Naive thymus-derived CD8-positive, alpha-beta T cell (primary cell): ENCODE measurements at regions not wholly inside any gene's neighbourhood (a gene's known extent, or its start where the extent isn't known, plus 50 kb on each side); places are given as distances from the start of the nearest gene placed in this dataset.

Experiments used
- ATAC-seq, 2 donors: fragments of 150-1000 bp; cut with Tn5 transposase in 1 of 2; sonication (Bioruptor Pico), chemical (Tn5 transposase) in 1 of 2; 1 replicate in 1 of 2; 2 replicates in 1 of 2; pipeline ENCODE4 v1.10.0; 2021; ENCODE audit warnings: mild to moderate bottlenecking in 2 of 2, moderate library complexity in 2 of 2
- POLR2A ChIA-PET: fragments of 350-600 bp; sonication (Branson Sonifier 250); formaldehyde crosslinking; loops from one replicate; lab custom pipeline; 2021; ENCODE audit warnings: antibody characterized with exemption; lab: Charles Lee
- DNase-seq, 10 donors: peaks; one replicate each; pipeline versions ENCODE4 v3.0.0 to v3.0.0-alpha.2; 2020 to 2022
- H3K27ac Mint-ChIP-seq, 10 donors: one replicate each; pipeline ENCODE4 v1.8.0; 2020 to 2022; ENCODE audit warnings: mild to moderate bottlenecking in 10 of 10, mixed read lengths in 10 of 10, moderate library complexity in 4 of 10, inconsistent platforms in 1 of 10
- H3K27me3 Mint-ChIP-seq, 5 donors: one replicate each; pipeline ENCODE4 v1.8.0; 2021 to 2022; ENCODE audit warnings: mixed read lengths in 5 of 5
- H3K36me3 Mint-ChIP-seq, 3 donors: one replicate each; pipeline ENCODE4 v1.8.0; 2020 to 2022; ENCODE audit warnings: mixed read lengths in 3 of 3, mild to moderate bottlenecking in 2 of 3, inconsistent platforms in 1 of 3
- H3K4me1 Mint-ChIP-seq, 4 donors: one replicate each; pipeline ENCODE4 v1.8.0; 2021 to 2022; ENCODE audit warnings: mixed read lengths in 4 of 4
- H3K4me3 Mint-ChIP-seq, 10 donors: one replicate each; pipeline ENCODE4 v1.8.0; 2020 to 2022; ENCODE audit warnings: mild to moderate bottlenecking in 10 of 10, mixed read lengths in 10 of 10, moderate library complexity in 6 of 10, inconsistent platforms in 1 of 10
- H3K9me3 Mint-ChIP-seq, 9 donors: one replicate each; pipeline ENCODE4 v1.8.0; 2020 to 2022; ENCODE audit warnings: mixed read lengths in 9 of 9, mild to moderate bottlenecking in 3 of 9, inconsistent platforms in 1 of 9, moderate library complexity in 1 of 9

- peak overlapping the region in 1 of 10 donors; percentile 12 for H3K27ac Mint-ChIP-seq
- no peak for ATAC-seq
- H3K4me1 Mint-ChIP-seq = peaks cover 0 to 2% (median 0%) of the 10 kb centered on the region in 4 donors
- peaks cover 0 to 8% (median 0%) of the 10 kb centered on the region in 5 donors for H3K27me3 Mint-ChIP-seq
- no peaks in the 10 kb centered on the region for H3K9me3 Mint-ChIP-seq
- POLR2A ChIA-PET = no interaction called here
- DNase-seq = no peak
- H3K36me3 Mint-ChIP-seq = peaks cover 0 to 8% (median 0%) of the 10 kb centered on the region in 3 donors
- no peak overlapping the region for H3K4me3 Mint-ChIP-seq
Measured at GRCh38 chr2:217331523-217332416, 471.9 kb upstream of the TNP1 start.

- DNase-seq (no peak), ATAC-seq (no peak)
- no peak overlapping the region for H3K27ac Mint-ChIP-seq
- no peak overlapping the region for H3K4me3 Mint-ChIP-seq
- POLR2A ChIA-PET = no interaction called here
- peaks cover 3 to 17% (median 8%) of the 10 kb centered on the region in 3 donors for H3K36me3 Mint-ChIP-seq
- peaks cover 0 to 10% (median 0%) of the 10 kb centered on the region in 5 donors for H3K27me3 Mint-ChIP-seq
- peaks cover 0 to 2% (median 0%) of the 10 kb centered on the region in 4 donors for H3K4me1 Mint-ChIP-seq
- peaks cover 0 to 4% (median under 1%) of the 10 kb centered on the region in 9 donors for H3K9me3 Mint-ChIP-seq
Measured at GRCh38 chr2:217330647-217331046, 470.8 kb upstream of the TNP1 start.

GRCh38 chr2:217329023-217329431 lies 469.2 kb upstream of the TNP1 start:
- POLR2A ChIA-PET = no interaction called here
- Mint-ChIP-seq H3K4me1 (peaks cover 0 to 2% (median 0%) of the 10 kb centered on the region in 4 donors), H3K4me3 (no peak overlapping the region), H3K27ac (no peak overlapping the region), H3K27me3 (peaks cover 0 to 20% (median 0%) of the 10 kb centered on the region in 5 donors), H3K36me3 (peaks cover 18 to 30% (median 22%) of the 10 kb centered on the region in 3 donors), H3K9me3 (peaks cover 0 to 20% (median 13%) of the 10 kb centered on the region in 9 donors)
- no peak for ATAC-seq
- DNase-seq = no peak

GRCh38 chr2:217328622-217328978 lies 468.7 kb upstream of the TNP1 start:
- no peak for DNase-seq
- Mint-ChIP-seq H3K9me3 (peaks cover 0 to 24% (median 15%) of the 10 kb centered on the region in 9 donors), H3K27me3 (peaks cover 0 to 21% (median 0%) of the 10 kb centered on the region in 5 donors), H3K27ac (no peak overlapping the region), H3K4me1 (peaks cover 0 to 2% (median 0%) of the 10 kb centered on the region in 4 donors), H3K36me3 (peaks cover 22 to 33% (median 25%) of the 10 kb centered on the region in 3 donors), H3K4me3 (no peak overlapping the region)
- POLR2A ChIA-PET = no interaction called here
- ATAC-seq = no peak

- Mint-ChIP-seq H3K27me3 (peaks cover 0 to 21% (median 0%) of the 10 kb centered on the region in 5 donors), H3K4me3 (no peak overlapping the region), H3K9me3 (peaks cover 0 to 25% (median 18%) of the 10 kb centered on the region in 9 donors), H3K36me3 (peaks cover 22 to 32% (median 25%) of the 10 kb centered on the region in 3 donors), H3K4me1 (peaks cover 0 to 2% (median 0%) of the 10 kb centered on the region in 4 donors), H3K27ac (no peak overlapping the region)
- POLR2A ChIA-PET = no interaction called here
- no peak for DNase-seq
- no peak for ATAC-seq
Measured at GRCh38 chr2:217327953-217328621, 468.2 kb upstream of the TNP1 start.

- H3K27ac Mint-ChIP-seq = peak overlapping the region in 1 of 10 donors; percentile 50
- DNase-seq = no peak
- peaks cover 0 to 25% (median 18%) of the 10 kb centered on the region in 9 donors for H3K9me3 Mint-ChIP-seq
- H3K4me1 Mint-ChIP-seq = no peaks in the 10 kb centered on the region
- ATAC-seq = no peak
- POLR2A ChIA-PET = no interaction called here
- H3K4me3 Mint-ChIP-seq = no peak overlapping the region
- H3K27me3 Mint-ChIP-seq = peaks cover 0 to 23% (median 0%) of the 10 kb centered on the region in 5 donors
- peaks cover 22 to 32% (median 25%) of the 10 kb centered on the region in 3 donors for H3K36me3 Mint-ChIP-seq
Measured at GRCh38 chr2:217326238-217327022, 466.6 kb upstream of the TNP1 start.

GRCh38 chr2:217325816-217326215 lies 466.0 kb upstream of the TNP1 start:
- POLR2A ChIA-PET = no interaction called here
- ATAC-seq (no peak), DNase-seq (no peak)
- Mint-ChIP-seq H3K9me3 (peaks cover 0 to 25% (median 18%) of the 10 kb centered on the region in 9 donors), H3K36me3 (peaks cover 22 to 32% (median 25%) of the 10 kb centered on the region in 3 donors), H3K27me3 (peaks cover 0 to 24% (median 0%) of the 10 kb centered on the region in 5 donors), H3K27ac (no peak overlapping the region), H3K4me1 (no peaks in the 10 kb centered on the region), H3K4me3 (no peak overlapping the region)

GRCh38 chr2:217325251-217325650 lies 465.4 kb upstream of the TNP1 start:
- ATAC-seq (no peak), DNase-seq (no peak)
- Mint-ChIP-seq H3K36me3 (peaks cover 22 to 32% (median 25%) of the 10 kb centered on the region in 3 donors), H3K27ac (no peak overlapping the region), H3K4me3 (no peak overlapping the region), H3K9me3 (peaks cover 0 to 25% (median 18%) of the 10 kb centered on the region in 9 donors), H3K4me1 (no peaks in the 10 kb centered on the region), H3K27me3 (peaks cover 0 to 24% (median 0%) of the 10 kb centered on the region in 5 donors)
- POLR2A ChIA-PET = no interaction called here

- Mint-ChIP-seq H3K36me3 (peaks cover 0 to 1% (median 0%) of the 10 kb centered on the region in 3 donors), H3K27me3 (peaks cover 0 to 5% (median 0%) of the 10 kb centered on the region in 5 donors), H3K9me3 (no peaks in the 10 kb centered on the region), H3K27ac (peak overlapping the region in 1 of 10 donors; percentile 6), H3K4me1 (peaks cover 12 to 20% (median 18%) of the 10 kb centered on the region in 4 donors), H3K4me3 (peak overlapping the region in 1 of 10 donors; percentile 15)
- DNase-seq (no peak), ATAC-seq (no peak)
- POLR2A ChIA-PET = no interaction called here
Measured at GRCh38 chr2:217316743-217317142, 456.9 kb upstream of the TNP1 start.

- H3K4me1 Mint-ChIP-seq = peaks cover 12 to 20% (median 18%) of the 10 kb centered on the region in 4 donors
- H3K9me3 Mint-ChIP-seq = peaks cover 0 to 2% (median 0%) of the 10 kb centered on the region in 9 donors
- H3K27ac Mint-ChIP-seq = no peak overlapping the region
- H3K4me3 Mint-ChIP-seq = no peak overlapping the region
- ATAC-seq = no peak
- POLR2A ChIA-PET = no interaction called here
- peaks cover 0 to 9% (median 0%) of the 10 kb centered on the region in 5 donors for H3K27me3 Mint-ChIP-seq
- no peak for DNase-seq
- peaks cover 0 to 12% (median 4%) of the 10 kb centered on the region in 3 donors for H3K36me3 Mint-ChIP-seq
Measured at GRCh38 chr2:217314021-217314460, 454.2 kb upstream of the TNP1 start.

GRCh38 chr2:217313386-217313785 lies 453.5 kb upstream of the TNP1 start:
- Mint-ChIP-seq H3K9me3 (peaks cover 0 to 2% (median 0%) of the 10 kb centered on the region in 9 donors), H3K36me3 (peaks cover 0 to 12% (median 4%) of the 10 kb centered on the region in 3 donors), H3K27ac (no peak overlapping the region), H3K27me3 (peaks cover 0 to 9% (median 0%) of the 10 kb centered on the region in 5 donors), H3K4me1 (peaks cover 12 to 20% (median 18%) of the 10 kb centered on the region in 4 donors), H3K4me3 (no peak overlapping the region)
- DNase-seq (no peak), ATAC-seq (no peak)
- POLR2A ChIA-PET = no interaction called here

- Mint-ChIP-seq H3K4me3 (no peak overlapping the region), H3K27ac (no peak overlapping the region), H3K4me1 (no peaks in the 10 kb centered on the region), H3K36me3 (peaks cover 0 to 12% (median 3%) of the 10 kb centered on the region in 3 donors), H3K9me3 (peaks cover 0 to 2% (median 0%) of the 10 kb centered on the region in 9 donors), H3K27me3 (peaks cover 0 to 17% (median 0%) of the 10 kb centered on the region in 5 donors)
- POLR2A ChIA-PET = no interaction called here
- DNase-seq = no peak
- no peak for ATAC-seq
Measured at GRCh38 chr2:217309056-217309455, 449.2 kb upstream of the TNP1 start.
